ENCODE measurements at regions not wholly inside any gene's neighbourhood (a gene's known extent, or its start where the extent isn't known, plus 50 kb on each side); places are given as distances from the start of the nearest gene placed in this dataset.

DNA sequence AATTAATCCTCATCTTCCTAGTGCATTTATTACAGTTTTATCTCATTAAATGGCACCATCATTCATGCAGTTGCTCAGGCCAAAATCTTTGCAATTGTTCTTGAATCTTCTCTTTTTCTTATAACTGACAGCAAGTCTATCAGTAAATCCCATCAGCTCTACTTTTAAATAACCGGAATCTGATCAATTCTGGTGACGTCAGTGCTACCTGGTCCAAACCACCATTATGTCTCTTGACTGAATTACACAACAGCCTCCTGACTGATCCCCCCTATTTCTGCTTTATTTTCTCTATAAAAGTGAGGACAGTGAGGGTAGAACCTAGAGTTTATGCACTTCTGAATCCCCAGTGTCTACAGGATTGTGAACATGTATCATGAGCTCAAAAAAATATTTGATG, 787.4 kb downstream of the AACS start (continued):
- TF ChIP-seq EGR1 (IDR thresholded peaks at IDR 0.05; ENCODE audit: borderline replicate concordance, low read depth, low read length) (no peak), CEBPB (IDR thresholded peaks at IDR 0.05; ENCODE audit: low read depth, low read length) (no peak), BRCA1 (IDR thresholded peaks at IDR 0.05; ENCODE audit: low read depth, low read length) (no peak), JUN (IDR thresholded peaks at IDR 0.05; ENCODE audit: low read depth, low read length) (no peak), TAF1 (IDR thresholded peaks at IDR 0.05; ENCODE audit: low read depth, low read length) (no peak), E2F6 (IDR thresholded peaks at IDR 0.05) (no peak), SAP30 (IDR thresholded peaks at IDR 0.05; ENCODE audit: insufficient read depth, insufficient replicate concordance, low read length) (no peak), SIX5 (IDR thresholded peaks at IDR 0.05; ENCODE audit: low read depth, low read length) (no peak), SIRT6 (IDR thresholded peaks at IDR 0.05; ENCODE audit: low read length) (no peak), YY1 (IDR thresholded peaks at IDR 0.05; ENCODE audit: low read depth, low read length) (no peak), TEAD4 (IDR thresholded peaks at IDR 0.05; ENCODE audit: low read depth, low read length) (no peak), JUND (IDR thresholded peaks at IDR 0.05; ENCODE audit: low read length) (no peak), MAX (IDR thresholded peaks at IDR 0.05) (no peak), NANOG (IDR thresholded peaks at IDR 0.05; ENCODE audit: insufficient read depth, low read depth, low read length, poor library complexity, severe bottlenecking) (no peak), BCL11A (IDR thresholded peaks at IDR 0.05; ENCODE audit: low read depth in 2 of 2, low read length in 2 of 2) (no peak), PHF8 (conservative IDR thresholded peaks at IDR 0.05; ENCODE audit: low read depth, low read length) (no peak), USF2 (IDR thresholded peaks at IDR 0.05; ENCODE audit: low read length) (no peak)
- TF ChIP-seq, protein P1, sequence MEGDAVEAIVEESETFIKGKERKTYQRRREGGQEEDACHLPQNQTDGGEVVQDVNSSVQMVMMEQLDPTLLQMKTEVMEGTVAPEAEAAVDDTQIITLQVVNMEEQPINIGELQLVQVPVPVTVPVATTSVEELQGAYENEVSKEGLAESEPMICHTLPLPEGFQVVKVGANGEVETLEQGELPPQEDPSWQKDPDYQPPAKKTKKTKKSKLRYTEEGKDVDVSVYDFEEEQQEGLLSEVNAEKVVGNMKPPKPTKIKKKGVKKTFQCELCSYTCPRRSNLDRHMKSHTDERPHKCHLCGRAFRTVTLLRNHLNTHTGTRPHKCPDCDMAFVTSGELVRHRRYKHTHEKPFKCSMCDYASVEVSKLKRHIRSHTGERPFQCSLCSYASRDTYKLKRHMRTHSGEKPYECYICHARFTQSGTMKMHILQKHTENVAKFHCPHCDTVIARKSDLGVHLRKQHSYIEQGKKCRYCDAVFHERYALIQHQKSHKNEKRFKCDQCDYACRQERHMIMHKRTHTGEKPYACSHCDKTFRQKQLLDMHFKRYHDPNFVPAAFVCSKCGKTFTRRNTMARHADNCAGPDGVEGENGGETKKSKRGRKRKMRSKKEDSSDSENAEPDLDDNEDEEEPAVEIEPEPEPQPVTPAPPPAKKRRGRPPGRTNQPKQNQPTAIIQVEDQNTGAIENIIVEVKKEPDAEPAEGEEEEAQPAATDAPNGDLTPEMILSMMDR (IDR thresholded peaks at IDR 0.05; ENCODE audit: control extremely low read depth in 1 of 3, insufficient read depth in 1 of 3, low read depth in 1 of 3, low read length in 3 of 3) = no peak
